ENCODE measurements at regions not wholly inside any gene's neighbourhood (a gene's known extent, or its start where the extent isn't known, plus 50 kb on each side); places are given as distances from the start of the nearest gene placed in this dataset.
A peak's percentile ranks its signal among the peaks of the same experiment; 100 is the strongest.

GRCh38 chr3:188088948-188089685 is 64.8 kb upstream of the LPP start:
- Mint-ChIP-seq H3K4me1 (peaks cover 25 to 54% of the 10 kb centered on the region in 2 donors), H3K9me3 (peaks cover 0 to 2% of the 10 kb centered on the region in 2 donors), H3K36me3 (peaks cover 0 to 2% of the 10 kb centered on the region in 2 donors), H3K27me3 (peaks cover 0 to 4% of the 10 kb centered on the region in 2 donors), H3K4me3 (no peak overlapping the region), H3K27ac (no peak overlapping the region)
- no peak for DNase-seq
- no peak for ATAC-seq (replicated peaks)

DNA sequence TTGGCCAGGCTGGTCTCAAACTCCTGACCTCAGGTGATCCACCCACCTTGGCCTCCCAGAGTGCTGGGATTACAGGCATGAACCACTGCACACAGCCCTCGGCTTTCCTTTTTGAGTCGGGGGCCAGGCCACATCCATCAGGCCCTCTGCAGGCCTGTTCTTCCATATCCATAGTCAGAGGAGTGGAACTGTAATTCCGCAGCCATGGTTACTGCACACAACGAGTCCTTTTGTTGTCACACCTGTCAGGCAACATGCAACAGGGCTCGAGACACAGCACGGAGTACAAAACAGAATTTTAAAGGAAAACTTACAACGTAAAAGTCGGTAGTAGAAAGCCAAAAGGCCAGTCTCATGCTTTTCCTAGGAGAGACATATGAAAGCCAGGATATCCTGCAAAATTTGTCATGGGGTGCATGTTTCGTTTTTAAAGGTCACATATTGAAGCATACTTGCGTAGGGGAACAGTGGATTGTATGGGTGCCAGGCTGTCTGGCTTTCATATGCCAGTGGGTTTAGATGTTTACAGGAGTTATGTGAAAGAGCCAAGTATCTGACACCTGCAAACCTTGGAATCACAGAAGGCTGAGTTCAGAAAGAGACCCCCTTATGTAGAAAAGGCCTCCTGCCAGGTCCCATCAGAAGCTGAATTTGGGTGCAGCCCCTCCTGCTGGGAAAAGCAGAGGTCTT is 63.2 kb upstream of the LPP start:
- Mint-ChIP-seq H3K27ac (no peak overlapping the region), H3K4me3 (no peak overlapping the region), H3K9me3 (peaks cover 0 to 2% of the 10 kb centered on the region in 2 donors), H3K36me3 (peaks cover 0 to 2% of the 10 kb centered on the region in 2 donors), H3K4me1 (peaks cover 14 to 50% of the 10 kb centered on the region in 2 donors), H3K27me3 (peaks cover 0 to 4% of the 10 kb centered on the region in 2 donors)
- ATAC-seq (replicated peaks) = no peak
- DNase-seq = no peak

DNA sequence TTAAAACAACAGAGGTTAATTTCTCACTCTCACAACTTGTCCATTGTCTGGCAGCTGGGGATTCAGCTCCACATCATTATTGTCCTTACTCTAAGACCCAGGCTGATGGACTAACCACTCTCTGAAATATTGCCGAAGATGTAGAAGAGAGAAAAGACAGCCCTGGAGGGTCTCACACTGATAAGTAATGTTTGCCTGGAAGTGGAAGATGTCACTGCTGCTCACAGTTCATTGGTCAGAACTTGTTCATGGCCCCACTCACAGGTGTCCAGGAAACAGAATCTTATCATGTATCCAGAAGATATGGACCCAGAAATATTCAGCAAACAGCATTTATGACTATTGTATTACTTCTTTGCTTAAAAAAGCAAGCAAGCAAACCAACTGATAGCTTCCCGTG is 62.2 kb upstream of the LPP start:
- Mint-ChIP-seq H3K36me3 (peaks cover 0 to 2% of the 10 kb centered on the region in 2 donors), H3K4me1 (peaks cover 9 to 49% of the 10 kb centered on the region in 2 donors), H3K27ac (no peak overlapping the region), H3K4me3 (no peak overlapping the region), H3K9me3 (peaks cover 0 to 2% of the 10 kb centered on the region in 2 donors), H3K27me3 (peaks cover 0 to 4% of the 10 kb centered on the region in 2 donors)
- DNase-seq (no peak), ATAC-seq (replicated peaks) (no peak)

DNA sequence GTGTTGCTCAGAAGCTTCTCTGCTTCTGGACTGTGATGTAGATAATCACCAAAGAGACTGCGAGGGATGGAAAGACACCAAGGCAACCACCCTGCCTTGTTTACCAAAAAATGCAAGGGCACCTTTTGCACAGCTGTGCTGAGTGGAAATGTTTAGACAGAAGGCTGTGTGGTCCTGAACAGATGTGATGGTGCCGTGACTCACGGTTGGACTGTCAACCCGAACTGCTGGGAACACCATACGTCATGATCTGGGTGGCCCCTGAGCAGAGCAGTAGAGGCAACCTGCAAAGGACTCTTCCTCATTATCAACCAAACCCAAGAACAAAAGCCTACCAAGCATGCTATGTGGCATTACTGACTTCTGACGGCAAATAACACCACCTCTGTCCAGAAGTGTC is 61.3 kb upstream of the LPP start:
- H3K4me1 Mint-ChIP-seq = peaks cover 12 to 54% of the 10 kb centered on the region in 2 donors
- no peak overlapping the region for H3K4me3 Mint-ChIP-seq
- peaks cover 0 to 4% of the 10 kb centered on the region in 2 donors for H3K27me3 Mint-ChIP-seq
- peaks cover 0 to 2% of the 10 kb centered on the region in 2 donors for H3K9me3 Mint-ChIP-seq
- H3K27ac Mint-ChIP-seq = no peak overlapping the region
- DNase-seq = peak; percentile 57
- H3K36me3 Mint-ChIP-seq = peaks cover 0 to 2% of the 10 kb centered on the region in 2 donors
- ATAC-seq (replicated peaks) = peak; percentile 86 to 89

DNA sequence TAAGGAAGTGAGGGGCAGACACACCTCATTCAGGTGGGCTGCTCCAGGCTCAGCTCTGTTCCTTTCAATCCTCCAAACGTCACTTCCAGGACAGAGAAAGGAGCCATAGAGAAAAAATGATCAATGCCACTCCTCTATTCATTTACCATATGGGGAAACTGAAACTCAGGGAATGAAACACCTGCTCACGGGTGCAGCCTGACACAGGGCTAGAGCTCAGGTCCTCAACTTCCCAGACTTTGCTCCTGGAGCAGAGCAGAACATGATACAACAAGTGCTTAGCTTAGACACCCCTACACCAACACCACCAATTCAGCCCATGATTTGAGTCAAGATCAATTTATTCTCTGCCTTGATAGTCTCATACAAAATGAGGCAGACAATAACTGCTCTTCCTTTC is 58.5 kb upstream of the LPP start:
- no peak for ATAC-seq (replicated peaks)
- no peak overlapping the region for H3K4me3 Mint-ChIP-seq
- no peak overlapping the region for H3K27ac Mint-ChIP-seq
- no peaks in the 10 kb centered on the region for H3K27me3 Mint-ChIP-seq
- no peak for DNase-seq
- peaks cover 7 to 10% of the 10 kb centered on the region in 2 donors for H3K36me3 Mint-ChIP-seq
- peaks cover 6 to 10% of the 10 kb centered on the region in 2 donors for H3K9me3 Mint-ChIP-seq
- peaks cover 14 to 51% of the 10 kb centered on the region in 2 donors for H3K4me1 Mint-ChIP-seq

DNA sequence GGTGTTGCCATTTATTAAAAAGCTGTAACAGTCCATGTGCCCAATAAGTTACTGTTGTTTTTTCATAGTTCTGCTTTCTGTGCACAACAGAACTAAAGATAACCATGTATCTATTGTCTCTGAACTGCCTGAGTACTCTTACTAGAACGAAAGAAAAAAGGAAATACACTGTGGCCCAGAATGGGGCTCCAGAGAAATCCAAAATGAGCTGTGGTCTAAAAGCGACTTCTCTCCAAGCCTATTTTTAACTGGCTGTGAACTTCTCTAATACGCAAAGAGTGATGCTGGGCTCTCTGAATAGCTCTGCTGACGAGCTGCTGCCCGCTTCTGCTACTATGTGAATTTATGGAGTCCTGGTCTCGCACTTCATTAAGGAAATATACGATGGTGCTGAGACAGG is 56.2 kb upstream of the LPP start:
- Mint-ChIP-seq H3K27ac (peak overlapping the region; percentile 80), H3K36me3 (peaks cover 7 to 13% of the 10 kb centered on the region in 2 donors), H3K4me3 (peak overlapping the region; percentile 41 to 56), H3K4me1 (peaks cover 14 to 47% of the 10 kb centered on the region in 2 donors), H3K9me3 (peaks cover 8 to 14% of the 10 kb centered on the region in 2 donors), H3K27me3 (no peaks in the 10 kb centered on the region)
- ATAC-seq (replicated peaks) (peak; percentile 96), DNase-seq (peak; percentile 65)

DNA sequence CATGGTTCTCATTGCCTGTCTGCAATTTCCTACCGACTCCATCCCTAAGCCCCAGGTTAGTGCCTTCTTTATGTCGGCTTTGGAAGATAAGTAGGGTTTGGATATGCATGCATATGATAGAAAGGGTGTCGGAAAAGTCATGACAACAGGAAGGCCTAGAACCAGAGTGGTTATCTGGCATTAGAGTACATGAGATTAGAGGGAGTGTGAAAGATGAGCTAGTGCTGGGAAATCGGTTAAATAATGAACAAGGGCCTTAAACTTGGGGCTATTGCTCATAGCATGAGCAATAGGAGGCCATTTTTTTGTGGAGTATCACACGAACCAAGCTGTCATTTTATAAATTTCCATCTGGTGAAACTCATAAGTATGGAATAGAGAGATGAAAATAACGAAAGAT is 54.0 kb upstream of the LPP start:
- no peak overlapping the region for H3K4me3 Mint-ChIP-seq
- no peak for DNase-seq
- H3K27ac Mint-ChIP-seq = no peak overlapping the region
- H3K36me3 Mint-ChIP-seq = peaks cover 5 to 13% of the 10 kb centered on the region in 2 donors
- peaks cover 14 to 47% of the 10 kb centered on the region in 2 donors for H3K4me1 Mint-ChIP-seq
- H3K27me3 Mint-ChIP-seq = no peaks in the 10 kb centered on the region
- no peak for ATAC-seq (replicated peaks)
- H3K9me3 Mint-ChIP-seq = peaks cover 8 to 14% of the 10 kb centered on the region in 2 donors

DNA sequence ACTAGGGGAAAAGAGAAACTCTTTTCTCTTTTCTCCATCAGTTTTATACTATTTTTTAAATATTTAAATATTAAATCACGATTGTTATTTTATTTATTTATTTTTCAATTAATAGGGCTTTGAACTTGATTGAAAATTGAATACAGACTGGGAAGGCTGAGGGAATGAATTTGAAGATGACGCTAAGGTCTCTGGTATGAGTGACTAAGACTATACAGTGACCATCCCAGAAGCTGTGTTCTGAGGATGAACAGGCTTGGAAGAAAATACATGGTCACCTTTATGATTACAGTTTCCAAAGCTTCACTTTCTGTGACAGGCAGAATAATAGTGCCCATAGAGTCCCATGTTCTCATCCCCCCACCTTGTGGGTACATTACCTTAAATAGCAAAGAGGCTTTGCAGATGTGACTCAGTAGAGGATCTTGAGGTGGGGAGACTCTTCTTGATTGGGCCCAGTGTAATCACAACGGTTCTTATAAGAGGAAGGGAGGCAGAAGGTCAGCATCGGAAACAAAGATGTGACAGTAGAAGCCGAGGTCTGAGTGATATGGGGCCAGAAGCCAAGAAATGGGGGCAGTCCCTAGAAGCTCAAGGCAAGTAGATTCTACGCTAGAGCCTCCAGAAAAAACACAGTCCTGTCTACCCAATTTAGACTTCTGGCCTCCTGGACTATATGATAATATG is 51.0 kb upstream of the LPP start:
- H3K36me3 Mint-ChIP-seq = peaks cover 5 to 13% of the 10 kb centered on the region in 2 donors
- H3K27ac Mint-ChIP-seq = no peak overlapping the region
- ATAC-seq (replicated peaks) (peak; percentile 57 to 75), DNase-seq (no peak)
- H3K9me3 Mint-ChIP-seq = peaks cover 8 to 14% of the 10 kb centered on the region in 2 donors
- H3K27me3 Mint-ChIP-seq = no peaks in the 10 kb centered on the region
- H3K4me3 Mint-ChIP-seq = no peak overlapping the region
- peaks cover 9 to 30% of the 10 kb centered on the region in 2 donors for H3K4me1 Mint-ChIP-seq

GRCh38 chr3:188104050-188104449 is 49.9 kb upstream of the LPP start:
- Mint-ChIP-seq H3K9me3 (peaks cover 7 to 13% of the 10 kb centered on the region in 2 donors), H3K27me3 (no peaks in the 10 kb centered on the region), H3K4me1 (peaks cover 10 to 28% of the 10 kb centered on the region in 2 donors), H3K4me3 (no peak overlapping the region), H3K27ac (no peak overlapping the region), H3K36me3 (peaks cover 5 to 12% of the 10 kb centered on the region in 2 donors)
- no peak for DNase-seq
- ATAC-seq (replicated peaks) = no peak
